HG02870 (cell line): ENCODE measurements at regions not wholly inside any gene's neighbourhood (a gene's known extent, or its start where the extent isn't known, plus 50 kb on each side); places are given as distances from the start of the nearest gene placed in this dataset.
"Not testable (repeated sequence)": the region's sequence is repeated elsewhere in the genome, so short reads cannot be mapped to it uniquely, and the experiment has no call there.

Source experiments
- ATAC-seq: cut with Tn5 transposase; IDR thresholded peaks from one replicate; pipeline ENCODE4 v1.9.1; 2021; ENCODE audit warnings: mild to moderate bottlenecking, moderate library complexity; ENCODE audit not compliant: unreplicated experiment

- ATAC-seq = not testable (repeated sequence)
Observed at GRCh38 chr10:57885618-57885968, 382.1 kb downstream of the IPMK start.

DNA sequence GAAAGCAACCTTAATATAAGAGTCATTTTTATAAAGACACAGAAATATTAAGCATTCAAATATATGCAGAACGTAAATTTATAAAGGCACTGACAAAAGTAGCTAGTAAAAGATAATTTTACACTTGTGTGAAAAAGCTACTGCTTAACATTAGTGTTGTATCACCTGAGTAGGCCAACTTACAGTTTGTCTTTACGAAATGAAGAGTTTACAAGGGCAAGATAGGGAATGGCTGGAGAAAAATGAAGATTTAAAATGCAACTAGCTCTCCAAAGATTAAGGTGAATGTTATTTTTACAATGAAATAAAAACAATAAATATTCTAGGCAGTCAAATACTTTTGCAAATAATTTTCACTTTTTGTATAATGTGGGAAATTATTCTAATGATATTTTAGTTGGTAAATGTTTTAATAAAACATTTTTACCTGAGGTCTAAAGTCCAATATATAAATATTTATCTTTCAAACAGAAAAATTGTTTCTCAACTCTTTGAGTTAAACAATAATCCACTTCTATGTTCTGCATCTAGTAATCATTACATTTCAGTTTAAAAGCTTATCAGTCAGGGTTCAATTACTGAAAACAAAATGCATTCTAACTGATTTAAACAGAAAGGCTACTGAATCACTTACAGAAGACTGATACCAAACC is 382.6 kb downstream of the IPMK start:
- no peak for ATAC-seq

DNA sequence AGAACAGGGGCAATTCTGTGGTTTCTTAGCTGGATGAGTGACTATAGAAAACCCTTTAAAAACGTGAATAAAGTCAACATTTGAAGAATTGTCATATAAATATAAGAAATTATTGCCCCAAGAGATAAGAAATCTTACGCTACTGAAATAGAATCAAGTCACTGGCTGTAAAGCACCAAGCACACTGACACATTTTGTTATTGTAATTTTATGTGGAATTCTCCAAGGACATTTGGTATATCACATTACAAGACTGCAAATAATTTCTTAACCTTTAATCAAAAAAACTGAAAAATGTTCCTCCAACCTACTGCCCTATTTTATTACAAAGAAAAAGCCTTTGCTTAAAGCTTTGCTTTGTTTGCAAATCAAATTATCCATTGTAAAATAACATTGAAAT is 383.3 kb downstream of the IPMK start:
- no peak for ATAC-seq

- no peak for ATAC-seq
Observed at GRCh38 chr10:57880446-57881227, 387.1 kb downstream of the IPMK start.

GRCh38 chr10:57874810-57875209 is 392.9 kb downstream of the IPMK start:
- ATAC-seq = no peak

DNA sequence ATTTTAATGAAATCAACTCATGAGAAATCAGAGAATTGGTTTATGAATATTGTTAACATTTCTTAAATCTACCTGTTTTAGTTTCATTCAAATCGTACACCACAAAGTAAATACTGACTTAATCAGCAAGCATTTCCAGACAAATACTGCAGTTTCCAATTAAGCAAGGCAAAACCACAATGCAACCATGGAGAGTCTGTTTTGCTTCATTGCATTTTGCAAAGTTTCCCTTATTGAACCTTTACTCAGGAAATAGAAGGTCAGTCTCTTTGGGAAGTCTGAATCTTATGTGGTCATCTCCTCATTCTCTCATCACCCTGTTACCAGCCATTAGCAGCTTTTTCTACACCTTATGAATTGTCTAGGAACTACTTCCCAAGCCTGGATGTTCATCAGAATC is 400.5 kb downstream of the IPMK start:
- ATAC-seq = no peak

DNA sequence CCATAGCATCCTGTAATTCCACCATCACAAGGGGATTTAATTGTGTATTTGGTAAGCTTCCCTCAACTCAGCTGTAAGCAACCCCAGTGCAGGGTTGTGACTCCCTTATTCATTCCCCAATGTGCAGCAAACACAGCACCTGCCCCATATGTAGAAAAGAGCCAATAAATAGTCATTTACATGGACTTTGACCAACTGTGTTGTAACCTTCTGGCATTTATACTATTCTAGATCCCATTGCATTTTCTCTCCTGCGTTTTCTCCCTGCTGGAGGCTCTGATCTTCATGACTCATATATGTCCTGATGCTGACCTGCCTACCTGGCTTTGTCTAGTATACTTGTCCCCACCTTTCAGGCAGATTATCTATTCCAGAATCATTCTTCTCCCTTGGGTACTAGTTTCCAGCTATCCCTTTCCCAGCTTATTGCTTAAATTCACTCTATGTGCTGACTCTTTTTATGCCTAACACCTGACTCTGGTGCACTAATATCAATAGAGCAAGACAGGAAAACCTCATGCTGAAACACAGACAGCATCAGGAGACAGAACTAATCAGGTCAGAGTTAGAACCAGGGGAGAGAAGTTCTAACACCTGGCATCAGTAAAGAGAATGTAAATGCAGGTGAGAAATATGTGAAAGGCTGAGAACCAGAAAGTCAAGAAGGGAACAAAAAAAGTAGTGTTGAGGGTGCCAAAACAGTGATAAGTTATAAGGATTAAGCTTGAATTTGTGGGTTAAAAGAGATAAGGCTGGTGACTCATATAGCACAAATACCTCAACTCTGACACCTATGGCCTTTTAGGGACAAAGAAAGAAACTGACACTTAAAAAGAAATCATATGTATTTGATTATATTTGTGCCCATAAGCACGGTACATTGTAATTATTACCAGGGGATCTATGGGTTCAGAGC is 402.7 kb downstream of the IPMK start:
- no peak for ATAC-seq

- no peak for ATAC-seq
Observed at GRCh38 chr10:57849691-57850357, 417.9 kb downstream of the IPMK start.

DNA sequence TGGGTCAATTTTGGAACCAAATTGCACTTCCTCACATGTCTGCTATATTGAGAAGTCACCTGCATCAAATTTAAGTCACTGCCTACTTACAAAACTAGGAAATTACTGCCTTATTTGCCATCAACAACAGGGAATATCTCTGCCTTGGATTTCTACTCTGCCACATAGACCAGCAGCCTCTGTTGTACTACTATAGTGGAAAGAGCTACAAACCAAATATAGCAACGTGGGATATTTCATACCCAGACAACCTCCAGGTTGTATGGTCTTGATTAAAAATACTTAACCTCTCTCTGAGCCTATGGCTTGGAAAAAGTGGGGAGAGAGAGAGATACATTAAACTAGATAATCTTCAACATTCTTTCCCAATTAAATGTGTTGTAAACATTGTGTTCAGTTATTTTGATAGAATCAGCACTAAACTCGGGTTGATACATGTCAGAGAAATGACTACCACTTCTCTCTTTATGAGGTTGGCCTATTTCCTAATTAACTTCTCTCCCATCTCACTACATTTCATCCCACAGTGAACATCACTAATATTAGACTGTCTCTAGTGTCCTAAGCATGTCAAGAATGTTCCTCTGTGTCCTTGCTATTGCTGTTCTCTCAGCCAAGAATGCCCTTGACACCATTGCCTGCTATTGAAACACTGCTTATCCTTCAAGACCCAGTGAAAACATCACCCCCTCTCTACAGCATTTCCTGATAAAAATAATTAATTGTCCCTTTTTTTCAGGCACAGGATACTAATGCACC is 421.2 kb downstream of the IPMK start:
- ATAC-seq = no peak

- no peak for ATAC-seq
Observed at GRCh38 chr10:57844387-57844998, 423.2 kb downstream of the IPMK start.

GRCh38 chr10:57830877-57831560 is 436.7 kb downstream of the IPMK start:
- ATAC-seq = no peak

GRCh38 chr10:57825015-57825414 is 442.7 kb downstream of the IPMK start:
- no peak for ATAC-seq

- ATAC-seq = no peak
Observed at GRCh38 chr10:57823398-57823797, 444.3 kb downstream of the IPMK start.

- no peak for ATAC-seq
Observed at GRCh38 chr10:57822965-57823364, 444.7 kb downstream of the IPMK start.

GRCh38 chr10:57818522-57818921 is 449.2 kb downstream of the IPMK start:
- ATAC-seq = no peak

DNA sequence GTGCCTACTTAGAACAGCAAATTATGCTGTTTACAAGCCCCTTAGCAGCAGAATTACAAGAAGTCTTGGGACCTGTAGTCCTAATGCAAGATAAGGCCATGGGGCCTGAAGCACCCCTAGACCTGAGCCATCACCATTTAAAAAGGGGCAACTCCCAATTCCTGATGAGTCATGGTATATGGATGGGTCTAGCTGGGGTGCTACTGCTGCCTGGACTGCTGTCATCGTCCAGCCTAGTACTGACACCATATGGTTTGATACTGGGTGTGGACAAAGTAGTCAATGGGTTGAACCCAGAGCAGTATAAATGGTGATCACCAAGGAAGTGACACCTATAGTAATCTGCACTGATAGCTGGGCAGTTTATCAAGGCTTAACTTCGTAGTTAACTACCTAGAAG is 450.0 kb downstream of the IPMK start:
- no peak for ATAC-seq

DNA sequence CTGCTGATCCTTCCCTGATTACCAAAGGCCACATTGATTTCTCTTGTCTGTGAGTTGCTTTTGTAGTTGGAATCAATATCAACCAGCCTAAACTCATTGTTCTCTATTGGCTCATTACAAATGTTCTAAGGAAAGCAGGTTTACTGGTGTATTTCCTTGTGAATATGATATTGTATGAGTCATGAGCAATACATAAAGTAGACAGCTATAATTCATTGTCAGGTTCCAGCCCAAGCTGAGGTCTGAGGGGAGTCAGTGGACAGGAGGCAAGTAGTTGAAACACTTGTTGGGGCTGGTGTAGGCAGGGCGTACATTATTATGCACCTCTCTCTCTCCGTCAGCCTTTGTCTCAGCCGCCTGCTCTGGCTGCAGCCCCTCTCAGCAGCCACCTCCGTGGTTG is 451.7 kb downstream of the IPMK start:
- no peak for ATAC-seq

GRCh38 chr10:57809961-57810360 is 457.7 kb downstream of the IPMK start:
- ATAC-seq = no peak

DNA sequence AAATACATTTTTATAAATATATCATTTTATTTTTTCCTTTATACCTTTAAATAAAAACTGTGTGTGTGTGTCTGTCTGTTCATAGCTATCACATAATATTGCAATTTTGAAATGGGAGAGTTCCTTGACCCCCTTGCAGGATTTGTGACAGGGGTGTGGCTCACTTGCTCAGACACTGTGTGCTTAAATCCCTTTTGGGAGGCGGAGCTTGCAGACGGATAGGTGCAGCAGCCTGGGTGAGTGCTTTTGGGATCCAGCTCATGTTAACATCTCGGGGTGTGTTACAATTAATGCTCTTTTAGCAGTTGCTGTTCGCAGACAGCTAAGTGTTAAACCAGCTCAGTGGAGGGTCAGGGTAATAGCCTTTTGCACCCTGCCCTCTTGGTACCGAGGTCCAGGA is 459.8 kb downstream of the IPMK start:
- no peak for ATAC-seq
